PFSK-1 (cell line): ENCODE measurements at regions not wholly inside any gene's neighbourhood (a gene's known extent, or its start where the extent isn't known, plus 50 kb on each side); places are given as distances from the start of the nearest gene placed in this dataset.

Experiments
- FOXP2 ChIP-seq: optimal IDR thresholded peaks from 2 replicates; pipeline ENCODE3; 2011; ENCODE audit warnings: borderline replicate concordance, control low read depth, inconsistent platforms; ENCODE audit not compliant: insufficient read depth; ENCODE audit errors: extremely low read length, extremely low read depth
- POLR2AphosphoS5 ChIP-seq: IDR thresholded peaks from 2 replicates; pipeline ENCODE4 v1.6.1; 2012; ENCODE audit warnings: low read depth, mild to moderate bottlenecking, control low read depth, low read length, moderate library complexity
- SIN3A ChIP-seq: IDR thresholded peaks from 2 replicates; pipeline ENCODE4 v1.6.1; 2012; ENCODE audit warnings: mild to moderate bottlenecking, low read length, moderate library complexity, borderline replicate concordance; ENCODE audit not compliant: insufficient read depth
- TAF1 ChIP-seq: IDR thresholded peaks from 2 replicates; pipeline ENCODE4 v1.6.1; 2012; ENCODE audit warnings: low read length, control low read depth, borderline replicate concordance; ENCODE audit not compliant: insufficient read depth
- TF ChIP-seq, protein P1 (sequence below), 2 experiments: IDR thresholded peaks; 2 replicates each; pipeline versions ENCODE4 v1.6.1 to v1.8.0; 2011 to 2012; ENCODE audit warnings: low read depth in 2 of 2, low read length in 2 of 2, control low read depth in 1 of 2, inconsistent platforms in 1 of 2, mild to moderate bottlenecking in 1 of 2, moderate library complexity in 1 of 2; ENCODE audit not compliant: insufficient read depth in 1 of 2

DNA sequence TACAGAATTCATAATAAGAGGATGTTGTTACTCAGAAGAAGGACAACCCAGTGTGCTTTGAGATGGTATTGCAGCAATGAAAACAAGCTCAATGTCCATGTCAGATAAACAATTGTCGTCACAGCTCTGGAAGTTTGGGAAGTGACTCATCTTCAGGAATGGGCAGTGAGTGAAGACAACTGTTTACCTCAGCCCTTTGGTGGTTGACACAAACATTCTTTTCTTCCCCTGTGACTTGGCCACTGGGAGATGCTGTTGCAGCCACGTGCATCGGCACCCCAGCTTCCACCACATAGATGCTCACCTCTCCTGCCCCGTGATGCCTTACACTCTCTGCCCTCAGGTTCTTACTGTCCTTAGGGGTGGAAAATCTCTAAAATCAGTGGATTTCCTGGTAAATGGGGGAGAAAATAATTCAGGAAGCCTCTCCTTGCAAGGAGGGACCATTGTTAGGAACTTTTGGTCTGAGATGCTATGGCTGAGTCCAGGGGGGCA lies 114.1 kb upstream of the GALNT15 start:
- TF ChIP-seq SIN3A, result peak; percentile 41; the same call in 1 of the 2 replicates
- peak; percentile 99 for TF ChIP-seq FOXP2
- no peak for TF ChIP-seq POLR2AphosphoS5
- TF ChIP-seq TAF1, result no peak
- TF ChIP-seq, protein P1, sequence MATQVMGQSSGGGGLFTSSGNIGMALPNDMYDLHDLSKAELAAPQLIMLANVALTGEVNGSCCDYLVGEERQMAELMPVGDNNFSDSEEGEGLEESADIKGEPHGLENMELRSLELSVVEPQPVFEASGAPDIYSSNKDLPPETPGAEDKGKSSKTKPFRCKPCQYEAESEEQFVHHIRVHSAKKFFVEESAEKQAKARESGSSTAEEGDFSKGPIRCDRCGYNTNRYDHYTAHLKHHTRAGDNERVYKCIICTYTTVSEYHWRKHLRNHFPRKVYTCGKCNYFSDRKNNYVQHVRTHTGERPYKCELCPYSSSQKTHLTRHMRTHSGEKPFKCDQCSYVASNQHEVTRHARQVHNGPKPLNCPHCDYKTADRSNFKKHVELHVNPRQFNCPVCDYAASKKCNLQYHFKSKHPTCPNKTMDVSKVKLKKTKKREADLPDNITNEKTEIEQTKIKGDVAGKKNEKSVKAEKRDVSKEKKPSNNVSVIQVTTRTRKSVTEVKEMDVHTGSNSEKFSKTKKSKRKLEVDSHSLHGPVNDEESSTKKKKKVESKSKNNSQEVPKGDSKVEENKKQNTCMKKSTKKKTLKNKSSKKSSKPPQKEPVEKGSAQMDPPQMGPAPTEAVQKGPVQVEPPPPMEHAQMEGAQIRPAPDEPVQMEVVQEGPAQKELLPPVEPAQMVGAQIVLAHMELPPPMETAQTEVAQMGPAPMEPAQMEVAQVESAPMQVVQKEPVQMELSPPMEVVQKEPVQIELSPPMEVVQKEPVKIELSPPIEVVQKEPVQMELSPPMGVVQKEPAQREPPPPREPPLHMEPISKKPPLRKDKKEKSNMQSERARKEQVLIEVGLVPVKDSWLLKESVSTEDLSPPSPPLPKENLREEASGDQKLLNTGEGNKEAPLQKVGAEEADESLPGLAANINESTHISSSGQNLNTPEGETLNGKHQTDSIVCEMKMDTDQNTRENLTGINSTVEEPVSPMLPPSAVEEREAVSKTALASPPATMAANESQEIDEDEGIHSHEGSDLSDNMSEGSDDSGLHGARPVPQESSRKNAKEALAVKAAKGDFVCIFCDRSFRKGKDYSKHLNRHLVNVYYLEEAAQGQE (IDR thresholded peaks at IDR 0.05; ENCODE audit: insufficient read depth in 1 of 2, low read depth in 2 of 2, low read length in 2 of 2), result no peak

DNA sequence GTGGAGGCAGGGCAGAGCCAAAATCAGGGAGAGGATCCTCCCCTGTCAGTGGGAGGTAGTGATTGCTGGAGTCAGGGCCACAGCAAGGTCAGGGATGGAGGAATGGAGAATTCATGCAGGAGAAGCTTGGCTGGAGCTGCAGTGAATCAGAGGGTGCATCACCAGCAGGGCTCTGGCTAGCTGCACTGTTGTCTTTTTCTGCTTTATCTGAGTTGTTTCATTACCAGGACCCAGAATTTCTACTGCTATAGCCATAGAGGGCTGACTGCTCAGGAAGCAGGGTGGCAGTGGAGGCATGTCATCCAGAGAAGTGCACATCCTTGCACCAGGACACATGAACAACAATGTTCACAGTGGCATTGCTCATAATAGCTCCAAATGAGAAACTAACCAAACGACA lies 113.5 kb upstream of the GALNT15 start:
- TF ChIP-seq SIN3A, result no peak
- no peak for TF ChIP-seq TAF1
- TF ChIP-seq FOXP2, result no peak
- no peak for TF ChIP-seq POLR2AphosphoS5
- TF ChIP-seq, protein P1 (IDR thresholded peaks at IDR 0.05; ENCODE audit: insufficient read depth in 1 of 2, low read depth in 2 of 2, low read length in 2 of 2), result no peak

DNA sequence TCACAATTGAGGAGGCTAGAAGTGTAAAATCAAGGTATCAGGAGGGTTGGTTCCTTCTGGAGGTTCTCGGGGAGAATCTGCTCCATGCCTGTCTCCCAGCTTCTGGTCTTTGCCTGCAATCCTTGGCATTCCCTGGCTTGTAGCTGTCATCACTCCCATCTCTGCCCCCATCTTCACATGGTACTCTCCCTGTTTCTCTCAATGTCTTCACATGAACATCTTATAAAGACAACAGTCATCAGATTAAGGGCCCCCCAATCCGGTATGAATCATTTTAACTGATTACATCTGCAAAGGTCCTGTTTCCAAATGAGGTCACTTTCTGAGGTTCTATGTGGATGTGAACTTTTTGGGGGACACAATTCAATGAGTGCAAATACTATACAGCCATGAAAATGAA lies 113.0 kb upstream of the GALNT15 start:
- TF ChIP-seq FOXP2 (no peak), TAF1 (no peak), SIN3A (no peak), POLR2AphosphoS5 (no peak)
- TF ChIP-seq, protein P1 (IDR thresholded peaks at IDR 0.05; ENCODE audit: insufficient read depth in 1 of 2, low read depth in 2 of 2, low read length in 2 of 2), result no peak

DNA sequence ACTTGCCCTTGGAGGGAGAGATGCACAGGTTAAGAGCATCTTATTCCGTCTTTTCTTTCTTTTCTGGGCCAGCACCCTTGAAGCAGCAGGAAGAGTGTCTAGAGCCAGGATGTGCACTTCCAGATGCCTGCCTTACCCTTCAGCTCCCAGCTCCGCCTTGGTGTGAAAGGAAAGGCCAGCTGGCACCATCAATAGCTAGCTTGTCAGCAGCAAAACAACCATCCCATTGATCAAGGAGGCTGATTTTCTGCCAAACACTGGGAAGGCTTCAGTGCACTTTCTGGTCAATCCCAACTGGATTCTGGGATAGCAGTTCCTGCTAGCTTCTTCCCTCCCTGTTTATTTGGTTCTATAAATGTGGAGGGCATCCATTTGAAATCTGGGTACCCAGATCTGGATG lies 110.9 kb upstream of the GALNT15 start:
- TF ChIP-seq FOXP2 (no peak), POLR2AphosphoS5 (no peak), SIN3A (no peak), TAF1 (no peak)
- TF ChIP-seq, protein P1 (IDR thresholded peaks at IDR 0.05; ENCODE audit: insufficient read depth in 1 of 2, low read depth in 2 of 2, low read length in 2 of 2), result no peak
